ENCODE measurements at regions not wholly inside any gene's neighbourhood (a gene's known extent, or its start where the extent isn't known, plus 50 kb on each side); places are given as distances from the start of the nearest gene placed in this dataset.

- DNase-seq (no peak), ATAC-seq (ENCODE audit: low FRiP score in 2 of 2) (no peak)
- no peaks in the 10 kb centered on the region for H3K27me3 ChIP-seq
- no peak overlapping the region for H3K27ac ChIP-seq
- TF ChIP-seq EP300 (IDR thresholded peaks at IDR 0.05) (no peak), POLR2A (IDR thresholded peaks at IDR 0.05) (no peak), CTCF (IDR thresholded peaks at IDR 0.05) (no peak), POLR2AphosphoS5 (IDR thresholded peaks at IDR 0.05) (no peak)
- no peak overlapping the region for H3K4me3 ChIP-seq
- H3K4me1 ChIP-seq = no peaks in the 10 kb centered on the region
- no peaks in the 10 kb centered on the region for H3K36me3 ChIP-seq
- 41 to 43% methylated on average over 6 of the region's 6 CpGs for WGBS, 2 donors
- no peaks in the 10 kb centered on the region for H3K9me3 ChIP-seq
Measured at GRCh38 chr15:29612096-29612495, 210.2 kb downstream of the TJP1 start.

GRCh38 chr15:29611057-29611456 lies 211.2 kb downstream of the TJP1 start:
- no peaks in the 10 kb centered on the region for H3K36me3 ChIP-seq

GRCh38 chr15:29601811-29602210 lies 220.5 kb downstream of the TJP1 start:
- ATAC-seq (ENCODE audit: low FRiP score in 2 of 2) = no peak
- no peak for TF ChIP-seq POLR2A (IDR thresholded peaks at IDR 0.05)
- no peak for TF ChIP-seq CTCF (IDR thresholded peaks at IDR 0.05)
- no peak for TF ChIP-seq POLR2AphosphoS5 (IDR thresholded peaks at IDR 0.05)
- TF ChIP-seq EP300 (IDR thresholded peaks at IDR 0.05) = no peak
- Histone ChIP-seq H3K27ac (no peak overlapping the region), H3K27me3 (no peaks in the 10 kb centered on the region), H3K36me3 (no peaks in the 10 kb centered on the region), H3K4me1 (no peaks in the 10 kb centered on the region), H3K9me3 (no peaks in the 10 kb centered on the region), H3K4me3 (no peak overlapping the region)
- 91 to 95% methylated on average over 5 of the region's 5 CpGs for WGBS, 2 donors
- no peak for DNase-seq

More at GRCh38 chr15:29611057-29611456, 211.2 kb downstream of the TJP1 start:
- WGBS, 2 donors = 53 to 68% methylated on average over 3 of the region's 3 CpGs
- Histone ChIP-seq H3K4me1 (no peaks in the 10 kb centered on the region), H3K4me3 (no peak overlapping the region), H3K27ac (no peak overlapping the region), H3K27me3 (no peaks in the 10 kb centered on the region), H3K9me3 (no peaks in the 10 kb centered on the region)
- no peak for ATAC-seq (ENCODE audit: low FRiP score in 2 of 2)
- no peak for TF ChIP-seq CTCF (IDR thresholded peaks at IDR 0.05)
- TF ChIP-seq POLR2AphosphoS5 (IDR thresholded peaks at IDR 0.05) = no peak
- TF ChIP-seq POLR2A (IDR thresholded peaks at IDR 0.05) = no peak
- no peak for TF ChIP-seq EP300 (IDR thresholded peaks at IDR 0.05)
- DNase-seq = no peak

- Histone ChIP-seq H3K36me3 (no peaks in the 10 kb centered on the region), H3K9me3 (no peaks in the 10 kb centered on the region), H3K27me3 (no peaks in the 10 kb centered on the region), H3K27ac (no peak overlapping the region), H3K4me3 (no peak overlapping the region), H3K4me1 (no peaks in the 10 kb centered on the region)
- TF ChIP-seq POLR2AphosphoS5 (IDR thresholded peaks at IDR 0.05) (no peak), POLR2A (IDR thresholded peaks at IDR 0.05) (no peak), CTCF (IDR thresholded peaks at IDR 0.05) (no peak), EP300 (IDR thresholded peaks at IDR 0.05) (no peak)
- no peak for ATAC-seq (ENCODE audit: low FRiP score in 2 of 2)
- DNase-seq = no peak
- WGBS, 2 donors = 89 to 100% methylated on average over 1 of the region's 1 CpG
Measured at GRCh38 chr15:29600262-29600661, 222.0 kb downstream of the TJP1 start.

- ATAC-seq (ENCODE audit: low FRiP score in 2 of 2) = no peak
- Histone ChIP-seq H3K27ac (no peak overlapping the region), H3K36me3 (no peaks in the 10 kb centered on the region), H3K9me3 (no peaks in the 10 kb centered on the region), H3K27me3 (no peaks in the 10 kb centered on the region), H3K4me3 (no peak overlapping the region), H3K4me1 (no peaks in the 10 kb centered on the region)
- TF ChIP-seq CTCF (IDR thresholded peaks at IDR 0.05) (no peak), POLR2AphosphoS5 (IDR thresholded peaks at IDR 0.05) (no peak), EP300 (IDR thresholded peaks at IDR 0.05) (no peak), POLR2A (IDR thresholded peaks at IDR 0.05) (no peak)
- 67 to 79% methylated on average over 3 of the region's 3 CpGs for WGBS, 2 donors
- no peak for DNase-seq
Measured at GRCh38 chr15:29596266-29596665, 226.0 kb downstream of the TJP1 start.

All from upper lobe of left lung (tissue), 6 donors.